Suppressor macrophage treated with lipopolysaccharide for 4 hours (primary cell): ENCODE measurements at regions not wholly inside any gene's neighbourhood (a gene's known extent, or its start where the extent isn't known, plus 50 kb on each side); places are given as distances from the start of the nearest gene placed in this dataset.
A peak's percentile ranks its signal among the peaks of the same experiment; 100 is the strongest.
"Not testable (repeated sequence)": the region's sequence is repeated elsewhere in the genome, so short reads cannot be mapped to it uniquely, and the experiment has no call there.

Source experiments
- DNase-seq: peaks from one replicate; pipeline ENCODE4 v3.0.0-alpha.2; 2020

GRCh38 chr1:273772-274171, 177.7 kb downstream of the OR4F29 start:
- not testable (repeated sequence) for DNase-seq

DNA sequence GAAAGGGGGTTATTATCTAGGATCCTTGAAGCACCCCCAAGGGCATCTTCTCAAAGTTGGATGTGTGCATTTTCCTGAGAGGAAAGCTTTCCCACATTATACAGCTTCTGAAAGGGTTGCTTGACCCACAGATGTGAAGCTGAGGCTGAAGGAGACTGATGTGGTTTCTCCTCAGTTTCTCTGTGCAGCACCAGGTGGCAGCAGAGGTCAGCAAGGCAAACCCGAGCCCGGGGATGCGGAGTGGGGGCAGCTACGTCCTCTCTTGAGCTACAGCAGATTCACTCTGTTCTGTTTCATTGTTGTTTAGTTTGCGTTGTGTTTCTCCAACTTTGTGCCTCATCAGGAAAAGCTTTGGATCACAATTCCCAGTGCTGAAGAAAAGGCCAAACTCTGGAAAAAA, 183.7 kb downstream of the OR4F29 start:
- peak; percentile 65 for DNase-seq
